ENCODE measurements at regions not wholly inside any gene's neighbourhood (a gene's known extent, or its start where the extent isn't known, plus 50 kb on each side); places are given as distances from the start of the nearest gene placed in this dataset.

GRCh38 chr6:135105299-135105698, 50.7 kb upstream of the HBS1L start:
- TF ChIP-seq CTCF (IDR thresholded peaks at IDR 0.05) (no peak), POLR2A (IDR thresholded peaks at IDR 0.05) (no peak), POLR2AphosphoS5 (IDR thresholded peaks at IDR 0.05) (no peak), EP300 (IDR thresholded peaks at IDR 0.05) (no peak)
